Vagina (tissue), 2 donors: ENCODE measurements at regions not wholly inside any gene's neighbourhood (a gene's known extent, or its start where the extent isn't known, plus 50 kb on each side); places are given as distances from the start of the nearest gene placed in this dataset.

Experiments
- DNase-seq, 2 donors: peaks; one replicate each; pipeline ENCODE4 v3.0.0-alpha.2; 2017; ENCODE audit errors: extremely low spot score in 2 of 2
- H3K27ac ChIP-seq: fragments of 200-600 bp; sonication (generic); one replicate; pipeline ENCODE4 v1.5.1; 2019
- H3K27me3 ChIP-seq: fragments of 200-600 bp; sonication (generic); one replicate; pipeline ENCODE4 v1.5.1; 2019
- H3K36me3 ChIP-seq, 2 donors: fragments of 200-600 bp; sonication (generic); one replicate each; pipeline ENCODE4 v1.5.1; 2017 to 2019
- H3K4me1 ChIP-seq: fragments of 200-600 bp; sonication (generic); one replicate; pipeline ENCODE4 v1.5.1; 2019
- H3K4me3 ChIP-seq, 2 donors: fragments of 200-600 bp; sonication (generic); 1 replicate in 1 of 2; 2 replicates in 1 of 2; pipeline ENCODE4 v1.5.1; 2016 to 2019
- H3K9me3 ChIP-seq: fragments of 200-600 bp; sonication (generic); one replicate; pipeline ENCODE4 v1.5.1; 2019
- POLR2A ChIP-seq, 2 donors: fragments of 450-650 bp; IDR thresholded peaks; one replicate each; pipeline ENCODE4 v1.6.1; 2017; ENCODE audit warnings: antibody characterized with exemption in 2 of 2, mild to moderate bottlenecking in 2 of 2, moderate library complexity in 2 of 2
- POLR2AphosphoS5 ChIP-seq, 2 donors: sonication (generic); formaldehyde crosslinking; IDR thresholded peaks; one replicate each; pipeline ENCODE4 v1.9.0; 2017; ENCODE audit warnings: antibody characterized with exemption in 2 of 2, mild to moderate bottlenecking in 2 of 2, low read depth in 1 of 2; ENCODE audit not compliant: insufficient read depth in 1 of 2
- intact Hi-C: fragments of 100-400 bp; cut with DNase I; formaldehyde crosslinking; loops from one replicate; pipeline ENCODE4 v1.15.1; 2023
- TF ChIP-seq, protein P1 (sequence below), 3 experiments: fragments of 450-650 bp in 2 of 3; fragments of 200-600 bp in 1 of 3; sonication (generic) in 1 of 3; IDR thresholded peaks; one replicate each; pipeline ENCODE4 v1.5.1; 2017 to 2019; ENCODE audit warnings: antibody characterized with exemption in 3 of 3, mild to moderate bottlenecking in 2 of 3, moderate library complexity in 2 of 3

- H3K27me3 ChIP-seq, result no peaks in the 10 kb centered on the region
- H3K4me1 ChIP-seq, result no peaks in the 10 kb centered on the region
- no peak for DNase-seq
- H3K4me3 ChIP-seq, result no peak overlapping the region
- H3K9me3 ChIP-seq, result no peaks in the 10 kb centered on the region
- intact Hi-C loops, result no loop called here
- H3K27ac ChIP-seq, result no peak overlapping the region
- H3K36me3 ChIP-seq, result no peaks in the 10 kb centered on the region
- TF ChIP-seq, protein P1, sequence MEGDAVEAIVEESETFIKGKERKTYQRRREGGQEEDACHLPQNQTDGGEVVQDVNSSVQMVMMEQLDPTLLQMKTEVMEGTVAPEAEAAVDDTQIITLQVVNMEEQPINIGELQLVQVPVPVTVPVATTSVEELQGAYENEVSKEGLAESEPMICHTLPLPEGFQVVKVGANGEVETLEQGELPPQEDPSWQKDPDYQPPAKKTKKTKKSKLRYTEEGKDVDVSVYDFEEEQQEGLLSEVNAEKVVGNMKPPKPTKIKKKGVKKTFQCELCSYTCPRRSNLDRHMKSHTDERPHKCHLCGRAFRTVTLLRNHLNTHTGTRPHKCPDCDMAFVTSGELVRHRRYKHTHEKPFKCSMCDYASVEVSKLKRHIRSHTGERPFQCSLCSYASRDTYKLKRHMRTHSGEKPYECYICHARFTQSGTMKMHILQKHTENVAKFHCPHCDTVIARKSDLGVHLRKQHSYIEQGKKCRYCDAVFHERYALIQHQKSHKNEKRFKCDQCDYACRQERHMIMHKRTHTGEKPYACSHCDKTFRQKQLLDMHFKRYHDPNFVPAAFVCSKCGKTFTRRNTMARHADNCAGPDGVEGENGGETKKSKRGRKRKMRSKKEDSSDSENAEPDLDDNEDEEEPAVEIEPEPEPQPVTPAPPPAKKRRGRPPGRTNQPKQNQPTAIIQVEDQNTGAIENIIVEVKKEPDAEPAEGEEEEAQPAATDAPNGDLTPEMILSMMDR (IDR thresholded peaks at IDR 0.05), result no peak
- TF ChIP-seq POLR2AphosphoS5 (IDR thresholded peaks at IDR 0.05; ENCODE audit: insufficient read depth in 1 of 2, low read depth in 1 of 2), result no peak
- no peak for TF ChIP-seq POLR2A (IDR thresholded peaks at IDR 0.05)
Measured at GRCh38 chr10:121308020-121308419, 290.2 kb downstream of the FGFR2 start.

DNA sequence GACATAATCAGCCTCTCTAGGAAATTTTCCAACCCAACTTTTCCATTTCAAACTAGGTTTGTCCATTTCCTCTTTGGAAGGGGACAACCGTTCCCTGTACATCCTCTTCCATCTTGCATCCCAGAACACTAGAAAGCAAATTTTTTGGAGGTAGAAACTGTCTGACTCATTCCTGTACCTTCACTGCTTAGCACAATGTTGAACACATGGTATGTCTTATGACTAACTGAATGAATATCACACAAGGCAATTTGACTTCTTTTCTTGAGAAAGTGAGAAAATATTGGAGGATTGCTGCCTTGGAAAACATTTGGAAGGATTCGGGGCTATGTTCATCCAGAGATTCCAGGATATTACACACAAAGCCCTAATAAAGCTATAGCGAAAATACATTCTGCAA is 289.1 kb downstream of the FGFR2 start:
- Histone ChIP-seq H3K9me3 (no peaks in the 10 kb centered on the region), H3K4me1 (no peaks in the 10 kb centered on the region), H3K27me3 (no peaks in the 10 kb centered on the region), H3K27ac (no peak overlapping the region), H3K4me3 (no peak overlapping the region), H3K36me3 (no peaks in the 10 kb centered on the region)
- no peak for DNase-seq
- intact Hi-C loops, result no loop called here
- TF ChIP-seq POLR2AphosphoS5 (IDR thresholded peaks at IDR 0.05; ENCODE audit: insufficient read depth in 1 of 2, low read depth in 1 of 2), result no peak
- TF ChIP-seq, protein P1 (IDR thresholded peaks at IDR 0.05), result no peak
- TF ChIP-seq POLR2A (IDR thresholded peaks at IDR 0.05), result no peak

DNA sequence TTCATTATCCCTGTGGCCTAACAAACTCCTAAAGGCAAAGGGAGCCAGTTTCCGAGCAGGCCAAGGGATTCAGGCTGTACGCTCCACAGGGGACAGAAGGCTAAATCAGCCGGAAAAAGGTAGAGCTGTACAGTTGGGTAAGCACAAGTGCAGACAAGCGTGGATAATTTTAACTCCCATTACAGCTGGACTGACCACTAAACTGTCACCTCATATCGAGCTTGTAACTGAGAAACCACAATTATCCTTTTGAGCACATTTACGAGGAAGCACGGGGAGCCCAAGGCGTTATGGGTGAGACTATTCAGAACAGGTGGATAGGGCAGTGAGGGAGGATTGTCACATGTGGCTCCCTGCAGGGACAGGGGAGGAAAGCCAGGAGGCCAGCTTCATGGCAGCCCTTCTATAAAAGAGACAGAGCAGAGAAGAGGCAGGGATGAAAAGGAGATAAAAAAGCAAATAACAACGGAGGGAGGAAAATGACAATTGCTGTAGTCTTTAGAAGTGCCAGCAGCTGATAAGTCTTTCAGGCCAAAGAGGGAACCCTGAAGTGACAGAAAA is 288.0 kb downstream of the FGFR2 start:
- Histone ChIP-seq H3K36me3 (no peaks in the 10 kb centered on the region), H3K4me3 (no peak overlapping the region), H3K27ac (no peak overlapping the region), H3K4me1 (no peaks in the 10 kb centered on the region), H3K27me3 (no peaks in the 10 kb centered on the region), H3K9me3 (no peaks in the 10 kb centered on the region)
- no peak for DNase-seq
- TF ChIP-seq, protein P1 (IDR thresholded peaks at IDR 0.05), result no peak
- TF ChIP-seq POLR2AphosphoS5 (IDR thresholded peaks at IDR 0.05; ENCODE audit: insufficient read depth in 1 of 2, low read depth in 1 of 2) (no peak), POLR2A (IDR thresholded peaks at IDR 0.05) (no peak)
- intact Hi-C loops, result no loop called here

DNA sequence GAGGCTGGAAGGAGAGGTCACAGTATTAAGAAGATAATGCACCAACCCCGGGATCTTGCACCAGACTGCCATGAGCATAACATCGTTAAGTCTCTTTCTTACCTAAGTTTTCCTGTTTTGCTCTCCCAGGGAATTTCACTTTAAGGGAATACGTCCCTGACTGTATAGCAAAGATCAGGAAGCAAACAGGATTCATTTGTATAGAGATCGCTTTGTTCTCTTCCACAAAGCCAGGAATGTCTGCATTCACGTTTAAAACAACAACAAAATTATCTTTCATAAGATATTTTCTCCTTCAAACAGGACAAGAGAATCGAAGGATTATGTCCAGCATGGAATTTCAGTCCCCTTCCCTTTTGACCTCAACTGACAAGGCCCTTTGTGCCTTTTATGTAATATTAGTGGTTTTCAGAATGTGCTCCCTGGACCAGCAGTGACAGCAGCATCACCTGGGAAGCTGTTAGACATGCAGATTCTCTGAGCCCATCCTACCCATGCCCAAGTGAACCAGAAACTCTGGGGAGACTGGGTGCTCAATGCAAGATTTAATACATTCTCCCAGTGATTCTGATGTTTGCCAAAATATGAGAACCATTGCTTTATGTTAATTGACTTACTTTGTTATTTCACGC is 286.3 kb downstream of the FGFR2 start:
- no peaks in the 10 kb centered on the region for H3K36me3 ChIP-seq
- H3K4me1 ChIP-seq, result no peaks in the 10 kb centered on the region
- no peak overlapping the region for H3K27ac ChIP-seq
- TF ChIP-seq, protein P1 (IDR thresholded peaks at IDR 0.05), result no peak
- TF ChIP-seq POLR2AphosphoS5 (IDR thresholded peaks at IDR 0.05; ENCODE audit: insufficient read depth in 1 of 2, low read depth in 1 of 2) (no peak), POLR2A (IDR thresholded peaks at IDR 0.05) (no peak)
- H3K4me3 ChIP-seq, result no peak overlapping the region
- no peaks in the 10 kb centered on the region for H3K9me3 ChIP-seq
- no peaks in the 10 kb centered on the region for H3K27me3 ChIP-seq
- DNase-seq, result no peak
- intact Hi-C loops, result no loop called here

- H3K36me3 ChIP-seq, result no peaks in the 10 kb centered on the region
- H3K27me3 ChIP-seq, result no peaks in the 10 kb centered on the region
- H3K4me3 ChIP-seq, result no peak overlapping the region
- intact Hi-C loops, result no loop called here
- no peak for DNase-seq
- no peaks in the 10 kb centered on the region for H3K4me1 ChIP-seq
- TF ChIP-seq POLR2AphosphoS5 (IDR thresholded peaks at IDR 0.05; ENCODE audit: insufficient read depth in 1 of 2, low read depth in 1 of 2), result no peak
- TF ChIP-seq POLR2A (IDR thresholded peaks at IDR 0.05), result no peak
- TF ChIP-seq, protein P1 (IDR thresholded peaks at IDR 0.05), result no peak
- H3K27ac ChIP-seq, result no peak overlapping the region
- H3K9me3 ChIP-seq, result no peaks in the 10 kb centered on the region
Measured at GRCh38 chr10:121312587-121312986, 285.7 kb downstream of the FGFR2 start.
